ENCODE measurements at regions not wholly inside any gene's neighbourhood (a gene's known extent, or its start where the extent isn't known, plus 50 kb on each side); places are given as distances from the start of the nearest gene placed in this dataset.

- no peak for TF ChIP-seq POLR2A (IDR thresholded peaks at IDR 0.05)
- TF ChIP-seq POLR2AphosphoS5 (IDR thresholded peaks at IDR 0.05), result no peak
- no peak for TF ChIP-seq CTCF (IDR thresholded peaks at IDR 0.05)
These were observed 336.0 kb upstream of the SOX5 start for GRCh38 chr12:24285448-24285847.

Data from breast epithelium (tissue), 3 donors.